C4-2B (cell line): ENCODE measurements at regions not wholly inside any gene's neighbourhood (a gene's known extent, or its start where the extent isn't known, plus 50 kb on each side); places are given as distances from the start of the nearest gene placed in this dataset.

ENCODE experiments used
- H3K27ac ChIP-seq: fragments of 450-650 bp; 2 replicates; pipeline ENCODE4 v1.5.1; 2017
- ZFX ChIP-seq: fragments of 450-650 bp; IDR thresholded peaks from 2 replicates; pipeline ENCODE4 v1.6.1; 2017
- TF ChIP-seq, protein P1 (sequence below): fragments of 450-650 bp; conservative IDR thresholded peaks from 2 replicates; pipeline ENCODE4 v1.5.1; 2017; ENCODE audit warnings: mild to moderate bottlenecking

DNA sequence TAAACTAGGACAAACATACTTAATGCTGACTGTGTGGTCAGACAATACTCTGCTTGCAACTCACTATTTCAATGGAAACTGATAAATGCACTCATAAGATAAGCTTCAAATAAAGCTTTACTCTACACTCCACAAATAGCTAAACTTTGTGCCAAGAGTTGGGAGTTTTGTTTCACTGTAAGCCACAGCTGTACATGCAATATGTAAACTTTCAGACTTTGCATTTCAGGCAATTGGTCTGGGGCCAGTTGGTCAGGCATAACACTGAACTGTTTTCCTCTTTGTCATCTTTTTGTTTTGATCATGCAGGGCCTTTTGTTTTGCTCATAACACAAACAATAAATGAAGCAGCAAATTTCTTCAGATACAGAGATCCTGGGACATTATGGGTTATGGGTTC is 426.2 kb downstream of the IPO8 start:
- TF ChIP-seq, protein P1, sequence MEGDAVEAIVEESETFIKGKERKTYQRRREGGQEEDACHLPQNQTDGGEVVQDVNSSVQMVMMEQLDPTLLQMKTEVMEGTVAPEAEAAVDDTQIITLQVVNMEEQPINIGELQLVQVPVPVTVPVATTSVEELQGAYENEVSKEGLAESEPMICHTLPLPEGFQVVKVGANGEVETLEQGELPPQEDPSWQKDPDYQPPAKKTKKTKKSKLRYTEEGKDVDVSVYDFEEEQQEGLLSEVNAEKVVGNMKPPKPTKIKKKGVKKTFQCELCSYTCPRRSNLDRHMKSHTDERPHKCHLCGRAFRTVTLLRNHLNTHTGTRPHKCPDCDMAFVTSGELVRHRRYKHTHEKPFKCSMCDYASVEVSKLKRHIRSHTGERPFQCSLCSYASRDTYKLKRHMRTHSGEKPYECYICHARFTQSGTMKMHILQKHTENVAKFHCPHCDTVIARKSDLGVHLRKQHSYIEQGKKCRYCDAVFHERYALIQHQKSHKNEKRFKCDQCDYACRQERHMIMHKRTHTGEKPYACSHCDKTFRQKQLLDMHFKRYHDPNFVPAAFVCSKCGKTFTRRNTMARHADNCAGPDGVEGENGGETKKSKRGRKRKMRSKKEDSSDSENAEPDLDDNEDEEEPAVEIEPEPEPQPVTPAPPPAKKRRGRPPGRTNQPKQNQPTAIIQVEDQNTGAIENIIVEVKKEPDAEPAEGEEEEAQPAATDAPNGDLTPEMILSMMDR, result no peak
- no peak for TF ChIP-seq ZFX
- H3K27ac ChIP-seq, result no peak overlapping the region

DNA sequence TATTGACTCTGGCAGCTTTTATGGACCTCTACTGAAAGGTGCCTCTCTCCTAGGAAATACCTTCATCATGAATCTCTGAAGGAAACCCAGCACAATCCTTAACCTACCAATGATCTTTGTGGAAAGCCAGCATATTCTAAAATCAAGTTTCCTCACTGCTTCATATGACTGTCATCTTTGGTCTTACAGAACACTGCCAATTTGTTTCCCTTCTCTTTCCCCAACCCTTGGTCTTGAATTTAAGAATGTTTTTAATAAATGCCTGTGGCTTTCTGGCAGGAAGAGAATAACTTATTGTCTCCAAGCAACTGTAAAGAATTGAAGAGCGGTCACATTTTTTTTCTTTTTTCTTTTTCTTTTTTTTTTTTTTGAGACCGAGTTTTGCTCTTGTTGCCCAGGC is 427.6 kb downstream of the IPO8 start:
- H3K27ac ChIP-seq, result no peak overlapping the region
- TF ChIP-seq, protein P1, result no peak
- no peak for TF ChIP-seq ZFX

DNA sequence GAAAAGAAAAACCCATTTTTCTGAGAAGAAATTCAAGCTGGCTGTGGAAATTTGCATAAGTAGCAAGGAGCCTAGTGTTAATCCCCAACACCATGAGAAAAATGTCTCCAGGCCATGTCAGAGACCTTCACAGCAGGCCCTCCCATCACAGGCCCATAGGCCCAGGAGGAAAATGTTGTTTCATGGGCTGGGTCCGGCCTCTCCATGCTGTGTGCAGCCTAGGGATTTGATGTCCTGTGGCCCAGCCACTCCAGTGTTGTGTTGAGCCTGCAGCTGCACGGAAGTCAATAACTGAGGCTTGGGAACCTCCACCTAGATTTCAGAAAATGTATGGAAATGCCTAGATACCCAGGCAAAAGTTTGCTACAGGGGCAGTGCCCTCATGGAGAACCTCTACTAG is 432.2 kb downstream of the IPO8 start:
- no peak overlapping the region for H3K27ac ChIP-seq
- TF ChIP-seq, protein P1, result no peak
- no peak for TF ChIP-seq ZFX

DNA sequence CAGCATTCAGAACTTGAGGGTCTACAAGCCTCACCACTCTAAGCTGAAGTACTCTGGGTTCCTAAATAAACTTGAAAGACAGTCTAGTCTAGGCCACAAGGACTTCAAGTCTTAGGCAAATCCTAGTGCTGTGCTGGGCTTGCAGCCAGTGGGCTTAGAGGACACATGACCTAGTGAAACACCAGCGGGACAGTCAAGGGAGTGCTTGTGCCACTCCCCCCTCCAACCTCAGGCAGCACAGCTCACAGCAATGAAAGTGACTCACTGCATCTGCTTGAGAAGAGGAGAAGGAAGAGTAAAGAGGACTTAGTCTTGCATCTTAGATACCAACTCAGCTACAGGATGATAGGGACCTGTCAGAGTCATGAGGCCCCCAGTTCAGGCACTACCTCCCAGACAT is 438.1 kb downstream of the IPO8 start:
- H3K27ac ChIP-seq, result no peak overlapping the region
- no peak for TF ChIP-seq ZFX
- TF ChIP-seq, protein P1, result no peak

DNA sequence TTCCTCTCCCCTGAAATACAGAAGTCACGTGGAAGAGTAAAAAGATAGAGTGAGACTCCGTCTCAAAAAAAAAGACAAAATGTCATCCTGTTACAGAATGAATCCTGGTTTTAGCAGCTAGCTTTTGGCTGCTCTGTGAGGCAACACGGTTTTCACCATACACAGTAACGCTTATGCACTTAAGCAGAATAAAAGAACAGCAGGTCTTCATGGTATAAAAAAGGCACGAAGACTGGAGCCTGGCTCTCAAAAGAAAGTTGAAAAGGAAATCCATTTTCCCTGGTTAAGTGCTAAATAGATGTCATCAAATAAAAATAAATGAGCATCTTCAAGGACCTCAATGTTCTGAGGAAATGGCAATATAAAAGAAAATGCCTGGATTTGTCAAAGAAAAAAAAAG is 444.1 kb downstream of the IPO8 start:
- TF ChIP-seq, protein P1, result no peak
- TF ChIP-seq ZFX, result no peak

DNA sequence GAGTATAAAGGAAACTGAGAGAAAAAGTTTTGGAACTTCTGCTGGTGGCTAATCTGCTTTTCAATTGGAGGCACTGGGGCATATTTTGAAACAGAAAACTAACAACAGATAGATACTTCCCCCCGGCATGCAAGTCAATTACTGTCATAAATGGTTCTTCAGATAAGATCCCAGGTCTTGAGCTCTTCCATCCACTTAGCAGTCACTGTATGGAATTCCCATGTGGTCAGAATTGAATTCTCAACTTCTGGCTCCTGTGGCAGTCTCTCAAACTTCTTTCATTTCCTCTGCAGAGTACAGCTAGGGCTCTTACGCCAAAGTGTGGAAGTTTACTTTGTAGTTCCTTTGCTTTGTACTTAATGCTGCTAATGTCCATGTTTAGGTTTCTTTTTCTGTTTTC is 452.2 kb downstream of the IPO8 start:
- TF ChIP-seq, protein P1, result no peak
- no peak for TF ChIP-seq ZFX
- no peak overlapping the region for H3K27ac ChIP-seq

More for the DNA sequence above, 444.1 kb downstream of the IPO8 start:
- no peak overlapping the region for H3K27ac ChIP-seq

DNA sequence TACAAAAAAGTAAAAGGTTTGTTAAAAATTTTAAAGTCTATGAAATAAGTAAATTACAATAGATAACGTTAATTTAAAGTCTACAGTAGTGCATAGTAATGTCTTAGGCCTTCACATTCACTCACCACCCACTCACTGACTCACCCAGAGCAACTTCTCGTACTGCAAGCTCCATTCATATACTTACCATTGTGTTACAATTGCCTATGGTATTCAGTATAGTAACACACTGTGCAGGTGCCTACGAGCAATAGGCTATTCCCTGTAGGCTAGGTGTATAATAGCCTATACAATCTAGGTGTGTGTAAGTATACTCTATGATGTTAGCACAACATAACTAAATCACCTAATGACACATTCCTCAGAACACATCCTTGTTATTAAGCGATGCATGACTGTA is 435.3 kb upstream of the TMTC1 start:
- H3K27ac ChIP-seq, result no peak overlapping the region
- no peak for TF ChIP-seq ZFX
- TF ChIP-seq, protein P1, result no peak
